ENCODE measurements at regions not wholly inside any gene's neighbourhood (a gene's known extent, or its start where the extent isn't known, plus 50 kb on each side); places are given as distances from the start of the nearest gene placed in this dataset.

- TF ChIP-seq CTCF (conservative IDR thresholded peaks at IDR 0.05) (no peak), ZFX (IDR thresholded peaks at IDR 0.05) (no peak)
Observed at GRCh38 chr4:181541396-181541795, 701.8 kb upstream of the TENM3 start.

Data from C4-2B (cell line).